GM23338 (cell line): ENCODE measurements at regions not wholly inside any gene's neighbourhood (a gene's known extent, or its start where the extent isn't known, plus 50 kb on each side); places are given as distances from the start of the nearest gene placed in this dataset.

Source experiments
- CTCF ChIP-seq, 2 experiments: fragments of 200-600 bp in 1 of 2; sonication (generic) in 1 of 2; conservative IDR thresholded peaks; 2 replicates each; pipeline versions ENCODE4 v1.5.1 to v1.6.1; 2016 to 2017; ENCODE audit warnings: antibody characterized with exemption in 2 of 2, low read depth in 2 of 2, mild to moderate bottlenecking in 2 of 2, moderate library complexity in 1 of 2
- EZH2 ChIP-seq: fragments of 200-600 bp; sonication (generic); IDR thresholded peaks from one replicate; pipeline ENCODE4 v1.8.0; 2017; ENCODE audit warnings: antibody characterized with exemption, mild to moderate bottlenecking, low read depth; ENCODE audit not compliant: unreplicated experiment
- EZH2phosphoT487 ChIP-seq: fragments of 200-600 bp; sonication (generic); IDR thresholded peaks from one replicate; pipeline ENCODE4 v1.8.1; 2018; ENCODE audit warnings: antibody characterized with exemption; ENCODE audit not compliant: unreplicated experiment

DNA sequence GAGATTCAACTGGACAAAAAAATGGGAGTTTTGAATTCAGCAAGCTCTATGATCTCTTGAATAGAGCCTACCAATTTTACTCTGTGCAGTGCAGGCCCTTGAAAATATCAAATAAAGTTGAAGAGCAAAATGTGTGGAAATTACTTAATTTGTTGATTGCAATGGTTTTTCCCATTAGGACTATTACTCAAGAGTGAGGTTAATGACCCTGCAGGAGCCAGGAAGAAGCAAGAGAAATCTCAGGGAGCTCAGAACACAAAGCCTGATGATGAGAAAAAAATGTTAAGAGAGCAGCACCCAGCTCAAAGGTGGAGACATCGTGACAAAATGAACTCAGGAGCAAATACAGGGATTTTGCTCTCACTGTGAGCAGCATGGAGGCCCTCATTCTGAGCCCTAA, 337.6 kb upstream of the TRIB2 start:
- TF ChIP-seq EZH2 (no peak), EZH2phosphoT487 (no peak), CTCF (conservative IDR thresholded peaks at IDR 0.05; ENCODE audit: low read depth in 2 of 2) (no peak)
